Left cardiac atrium (tissue), 4 donors: ENCODE measurements at regions not wholly inside any gene's neighbourhood (a gene's known extent, or its start where the extent isn't known, plus 50 kb on each side); places are given as distances from the start of the nearest gene placed in this dataset.
"Not testable (repeated sequence)": the region's sequence is repeated elsewhere in the genome, so short reads cannot be mapped to it uniquely, and the experiment has no call there.

ENCODE experiments used
- ATAC-seq, 2 donors: fragments of 200-7000 bp; cut with Tn5 transposase; one replicate each; pipeline ENCODE4 v1.9.1; 2020; ENCODE audit warnings: mild to moderate bottlenecking in 2 of 2, moderate library complexity in 2 of 2
- DNase-seq: peaks from one replicate; pipeline ENCODE4 v3.0.0-alpha.2; 2020
- intact Hi-C, 2 donors: fragments of 100-400 bp; cut with DNase I; formaldehyde crosslinking; loops; one replicate each; pipeline versions ENCODE4 v1.14.1 to v1.15.1; 2022 to 2023
- donor health status: DM: no; HTN: yes; CAD: no.
- donor health status: DM: no; HTN: yes; CAD: no; lungs with severe emphysema.
- donor health status: DM: yes; HTN: yes; CAD: no.
- donor health status: Dilated cardiomyopathy.

DNA sequence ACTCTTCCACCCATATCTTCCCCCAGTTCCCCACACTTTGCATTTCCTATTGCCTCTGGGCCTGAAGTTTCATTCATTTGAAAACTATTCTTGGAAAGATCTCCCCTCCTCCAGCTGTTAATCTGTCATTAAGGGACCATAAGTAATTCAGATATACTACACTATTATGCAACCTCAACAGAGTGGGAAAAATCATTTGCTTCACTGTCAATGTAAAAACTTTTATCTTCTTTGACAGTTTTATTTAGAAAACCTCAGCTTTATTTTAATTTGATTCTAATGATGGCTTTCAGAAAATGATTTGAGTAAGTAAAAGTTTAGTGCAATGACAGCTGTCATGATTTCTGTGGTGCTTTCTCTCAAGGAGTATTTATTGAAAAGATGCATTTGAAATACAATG lies 435.3 kb upstream of the KCNMB2 start:
- ATAC-seq (no peak), DNase-seq (no peak)
- intact Hi-C loops: no loop called here

DNA sequence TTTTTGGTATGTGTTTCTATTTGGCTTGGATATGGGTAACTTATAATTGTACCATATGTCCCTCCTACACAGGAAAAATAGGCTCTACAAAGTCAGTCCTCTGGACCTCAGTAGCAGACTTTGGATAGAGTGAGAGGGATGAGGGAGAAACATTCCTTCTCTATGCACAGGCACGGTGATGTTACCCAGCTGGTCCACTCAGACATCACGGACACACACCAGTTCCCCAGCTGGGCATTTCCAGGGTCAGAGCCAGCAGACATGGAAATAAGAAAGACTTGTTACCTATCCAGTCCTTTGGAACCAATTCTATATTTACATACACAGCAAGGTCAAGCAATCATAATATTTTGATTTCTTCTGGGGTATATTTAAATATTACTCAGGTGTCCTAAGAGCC lies 433.1 kb upstream of the KCNMB2 start:
- no peak for ATAC-seq
- DNase-seq: no peak
- intact Hi-C loops: no loop called here

GRCh38 chr3:178107804-178108203 lies 428.4 kb upstream of the KCNMB2 start:
- intact Hi-C loops: no loop called here
- DNase-seq (no peak), ATAC-seq (no peak)

GRCh38 chr3:178109691-178110090 lies 426.5 kb upstream of the KCNMB2 start:
- DNase-seq (no peak), ATAC-seq (no peak)
- intact Hi-C loops: no loop called here

DNA sequence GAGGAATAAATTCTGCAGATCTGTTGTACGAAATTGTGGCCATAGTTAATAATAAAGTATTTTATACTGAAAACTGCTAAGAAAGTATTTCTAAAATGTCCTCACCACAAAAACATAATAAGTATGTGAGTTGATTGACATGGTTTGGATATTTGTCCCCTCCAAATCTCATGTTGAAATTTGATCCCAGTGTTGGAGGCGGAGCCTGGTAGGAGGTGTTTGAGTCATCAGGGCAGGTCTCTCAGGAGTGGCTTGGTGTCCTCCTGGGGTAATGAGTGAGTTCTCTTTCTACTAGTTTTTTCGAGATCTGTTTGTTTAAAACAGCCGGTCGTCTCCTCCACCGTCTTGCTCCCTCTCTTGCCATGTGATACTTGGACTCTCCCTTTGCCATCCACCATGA lies 424.1 kb upstream of the KCNMB2 start:
- intact Hi-C loops: no loop called here
- DNase-seq: no peak
- no peak for ATAC-seq

GRCh38 chr3:178112552-178112951 lies 423.7 kb upstream of the KCNMB2 start:
- ATAC-seq: not testable (repeated sequence)

DNA sequence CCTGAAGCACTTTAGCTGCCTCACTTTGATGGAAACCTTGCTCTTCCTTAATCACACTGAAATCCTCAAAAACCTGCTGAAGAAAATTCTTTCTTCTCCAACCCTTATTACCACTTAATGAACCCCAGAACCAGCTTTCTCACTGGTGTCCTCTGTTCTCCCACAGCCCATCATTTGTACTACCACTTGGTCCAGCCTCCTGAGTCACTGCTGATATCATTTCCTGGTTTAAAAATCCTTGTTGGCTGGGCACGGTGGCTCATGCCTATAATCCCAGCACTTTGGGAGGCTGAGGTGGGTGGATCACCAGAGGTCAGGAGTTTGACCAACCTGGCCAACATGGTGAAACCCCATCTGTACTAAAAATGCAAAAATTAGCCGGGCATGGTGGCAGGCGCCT lies 418.6 kb upstream of the KCNMB2 start:
- no peak for ATAC-seq
- intact Hi-C loops: no loop called here
- no peak for DNase-seq

More at GRCh38 chr3:178112552-178112951, 423.7 kb upstream of the KCNMB2 start:
- intact Hi-C loops, DNase-seq: not testable (repeated sequence)

DNA sequence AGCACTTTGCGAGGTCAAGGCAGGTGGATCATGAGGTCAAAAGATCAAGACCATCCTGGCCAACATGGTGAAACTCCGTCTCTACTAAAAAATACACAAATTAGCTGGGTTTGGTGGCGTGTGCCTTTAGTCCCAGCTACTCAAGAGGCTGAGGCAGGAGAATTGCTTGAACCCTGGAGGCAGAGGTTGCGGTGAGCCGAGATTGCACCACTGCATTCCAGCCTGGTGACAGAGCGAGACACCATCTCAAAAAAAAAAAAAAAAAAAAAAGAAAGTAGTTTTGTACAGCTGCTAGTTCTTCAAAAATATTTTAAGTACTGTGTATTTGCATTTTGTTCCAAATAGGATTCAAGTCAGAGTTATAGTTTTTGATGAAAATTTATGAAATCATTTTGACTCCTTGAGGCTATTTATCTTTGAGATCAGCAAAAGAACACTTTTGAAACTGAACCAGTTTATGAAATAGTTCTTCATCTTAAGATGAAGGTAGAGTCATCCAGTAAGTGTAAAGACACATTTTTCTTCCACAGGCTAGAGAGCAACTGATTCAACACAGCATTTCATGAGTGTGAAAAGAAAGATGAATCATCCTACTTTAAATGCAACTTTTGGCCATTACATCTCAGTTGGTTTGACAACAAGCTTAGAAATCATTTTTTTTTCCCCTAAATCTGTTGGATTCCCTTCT lies 416.5 kb upstream of the KCNMB2 start:
- peak; percentile 19 for DNase-seq
- intact Hi-C loops, ATAC-seq: not testable (repeated sequence)

DNA sequence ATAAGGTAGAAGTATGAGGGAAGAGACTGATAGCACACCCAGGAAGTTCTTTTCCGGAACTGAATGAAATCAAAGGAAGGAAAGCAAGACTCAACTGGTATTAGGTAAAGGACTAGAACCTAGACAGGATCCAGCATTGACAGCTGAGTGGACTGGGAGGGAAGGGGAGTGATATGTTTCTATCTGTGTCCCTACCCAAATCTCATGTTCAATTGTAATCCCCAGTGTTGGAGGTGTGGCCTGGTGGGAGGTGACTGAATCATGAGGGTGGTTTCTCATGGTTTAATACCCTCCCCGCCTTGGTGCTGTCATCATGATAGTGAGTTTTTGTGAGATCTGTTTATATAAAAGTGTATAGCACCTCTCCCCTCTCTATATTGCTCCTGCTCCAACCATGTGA lies 415.9 kb upstream of the KCNMB2 start:
- no peak for DNase-seq
- no peak for ATAC-seq
- intact Hi-C loops: no loop called here

DNA sequence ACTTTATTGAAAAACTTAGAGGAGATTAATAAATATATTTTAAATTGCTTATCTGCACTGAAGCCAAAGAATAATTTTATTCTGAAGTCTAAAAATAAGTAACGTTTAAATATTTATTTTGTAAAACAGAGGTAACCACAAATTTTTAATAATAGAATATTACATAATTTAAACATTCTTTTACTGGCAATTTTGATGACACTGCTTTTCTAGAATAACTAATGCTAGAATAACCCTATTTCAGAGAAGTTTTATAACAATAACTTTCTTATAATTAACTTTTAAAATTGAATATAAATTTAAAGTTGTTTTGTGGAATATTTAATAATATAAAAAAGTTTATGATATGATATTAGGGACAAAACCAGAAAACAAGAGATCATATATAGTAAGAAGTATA lies 409.6 kb upstream of the KCNMB2 start:
- intact Hi-C loops: no loop called here
- no peak for ATAC-seq
- no peak for DNase-seq

GRCh38 chr3:178127221-178127620 lies 409.0 kb upstream of the KCNMB2 start:
- intact Hi-C loops: no loop called here
- ATAC-seq (no peak), DNase-seq (no peak)

GRCh38 chr3:178129109-178129508 lies 407.1 kb upstream of the KCNMB2 start:
- ATAC-seq: no peak
- no peak for DNase-seq
- intact Hi-C loops: no loop called here

DNA sequence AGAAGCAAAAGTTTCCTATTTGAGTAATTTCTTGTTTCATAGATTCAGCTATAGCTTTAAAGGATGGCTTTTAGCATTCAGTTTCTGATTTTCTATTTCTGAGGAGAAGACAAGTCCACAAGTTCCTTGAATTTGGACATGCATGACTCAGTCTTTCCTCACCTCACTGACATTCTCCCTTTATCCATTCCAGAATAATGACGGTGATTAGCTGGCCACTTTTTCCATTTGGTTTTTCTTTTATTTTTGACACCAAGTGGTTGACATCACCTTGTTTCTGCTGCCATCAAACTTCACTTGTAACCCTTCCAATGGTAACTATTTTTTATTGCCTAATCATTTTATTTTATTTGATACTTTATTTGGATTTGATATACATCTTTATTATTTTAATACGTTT lies 404.4 kb upstream of the KCNMB2 start:
- intact Hi-C loops: no loop called here
- ATAC-seq: peak in 1 of 2 donors; percentile 24
- no peak for DNase-seq

DNA sequence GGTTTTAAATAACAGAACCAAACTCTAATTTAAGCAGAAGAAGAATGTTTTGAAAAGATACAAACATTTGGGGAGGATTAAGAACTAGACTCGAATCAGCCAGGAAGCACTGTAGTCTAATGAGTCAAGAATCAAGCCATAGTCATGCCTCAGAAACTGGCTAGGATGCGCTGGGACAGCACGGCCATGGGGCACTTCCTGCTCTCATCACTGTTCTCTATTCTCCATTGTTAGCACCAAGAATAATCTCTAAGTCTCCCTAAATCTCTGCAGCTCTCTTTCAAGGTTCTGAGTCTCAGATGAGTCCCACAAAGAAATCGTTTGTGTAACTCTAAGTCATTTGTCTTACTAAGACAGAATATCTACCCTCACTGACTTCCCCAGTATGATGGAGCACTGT lies 399.0 kb upstream of the KCNMB2 start:
- no peak for DNase-seq
- intact Hi-C loops: no loop called here
- ATAC-seq: no peak

- intact Hi-C loops: no loop called here
- ATAC-seq (no peak), DNase-seq (no peak)
These were observed 398.4 kb upstream of the KCNMB2 start for GRCh38 chr3:178137831-178138230.

DNA sequence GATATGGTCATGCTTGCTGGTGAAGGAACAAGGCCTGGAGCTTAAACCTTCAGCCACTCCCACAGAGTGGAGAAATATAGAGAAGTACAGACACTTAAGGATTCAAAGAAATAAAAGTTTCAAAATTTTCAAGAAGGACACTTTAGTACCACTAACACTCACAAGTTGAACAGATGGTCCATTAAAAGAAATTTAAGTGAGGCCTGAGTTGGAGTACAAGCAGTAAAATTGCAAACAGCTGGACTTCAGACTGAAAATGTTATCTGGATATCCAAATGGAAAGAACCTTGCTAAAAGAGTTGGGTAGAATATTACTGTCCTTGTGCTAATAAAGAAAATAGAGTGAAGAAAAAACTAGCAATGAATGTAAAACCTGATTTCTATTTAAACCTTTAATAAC lies 397.1 kb upstream of the KCNMB2 start:
- no peak for ATAC-seq
- intact Hi-C loops: no loop called here
- DNase-seq: no peak

DNA sequence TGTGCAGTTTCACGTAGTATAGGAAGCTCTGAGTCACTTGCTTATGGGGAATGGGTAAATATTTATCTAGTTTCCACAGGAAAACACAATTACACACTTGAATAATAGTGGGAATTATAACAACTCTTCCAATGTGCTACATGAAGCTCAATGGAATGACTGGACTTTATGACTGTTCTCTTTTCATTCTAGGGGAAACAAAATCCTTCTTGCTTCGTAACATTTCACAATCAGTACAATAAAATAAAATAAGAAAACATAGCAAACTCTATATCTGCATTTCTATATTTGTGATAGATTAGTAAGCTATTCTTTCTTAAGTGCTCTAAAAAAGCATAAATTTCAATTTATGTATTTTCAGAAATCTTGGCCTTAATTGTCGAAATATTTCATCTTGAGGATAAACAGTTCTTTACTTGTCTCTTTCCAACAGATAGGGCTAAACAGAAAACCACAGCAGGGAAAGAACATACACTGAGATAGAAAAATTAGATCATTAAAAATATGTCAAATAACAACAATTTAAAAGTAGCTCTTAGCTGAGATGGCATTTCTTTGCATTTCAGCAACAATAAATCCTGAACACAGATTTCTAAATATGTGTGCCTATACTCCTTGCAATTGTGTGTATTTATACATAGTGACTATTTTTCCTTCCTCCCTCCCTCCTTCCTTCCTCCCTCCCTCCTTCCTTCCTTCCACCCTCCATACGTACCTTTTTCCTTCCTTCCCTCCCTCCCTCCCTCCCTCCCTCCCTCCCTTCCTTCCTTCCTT lies 395.5 kb upstream of the KCNMB2 start:
- ATAC-seq: no peak
- intact Hi-C loops: no loop called here
- DNase-seq: no peak

DNA sequence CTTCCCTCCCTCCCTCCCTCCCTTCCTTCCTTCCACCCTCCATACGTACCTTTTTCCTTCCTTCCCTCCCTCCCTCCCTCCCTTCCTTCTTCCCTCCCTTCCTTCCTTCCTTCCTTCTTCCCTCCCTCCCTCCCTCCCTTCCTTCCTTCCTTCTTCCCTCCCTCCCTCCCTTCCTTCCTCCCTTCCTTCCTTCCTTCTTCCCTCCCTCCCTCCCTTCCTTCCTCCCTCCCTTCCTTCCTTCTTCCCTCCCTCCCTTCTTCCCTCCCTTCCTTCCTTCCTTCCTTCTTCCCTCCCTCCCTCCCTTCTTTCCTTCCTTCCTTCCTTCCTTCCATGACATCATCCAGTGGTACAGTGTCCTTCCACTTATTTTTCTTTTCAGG lies 394.9 kb upstream of the KCNMB2 start:
- DNase-seq, ATAC-seq, intact Hi-C loops: not testable (repeated sequence)

DNA sequence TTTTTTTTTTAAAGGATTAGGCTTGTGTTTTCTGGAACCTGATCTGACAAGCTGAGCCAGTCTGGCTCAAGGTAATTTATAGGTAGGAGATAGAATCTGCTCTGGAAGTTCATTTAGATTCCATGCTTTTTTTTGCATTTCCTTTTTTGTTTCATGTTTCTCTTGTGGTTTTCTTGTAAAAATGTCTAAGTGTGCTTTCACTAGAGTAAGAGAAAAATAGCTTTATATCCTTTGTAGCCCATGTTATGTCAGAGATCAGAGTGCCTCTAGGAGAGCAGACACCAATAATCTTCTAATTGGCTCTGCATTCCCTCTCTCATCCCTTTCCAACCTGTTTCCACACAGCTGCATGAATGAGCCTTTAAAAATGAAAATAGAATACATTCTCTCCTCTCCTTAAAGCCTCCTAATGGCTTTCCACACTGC lies 389.8 kb upstream of the KCNMB2 start:
- DNase-seq (no peak), ATAC-seq (no peak)
- intact Hi-C loops: no loop called here

DNA sequence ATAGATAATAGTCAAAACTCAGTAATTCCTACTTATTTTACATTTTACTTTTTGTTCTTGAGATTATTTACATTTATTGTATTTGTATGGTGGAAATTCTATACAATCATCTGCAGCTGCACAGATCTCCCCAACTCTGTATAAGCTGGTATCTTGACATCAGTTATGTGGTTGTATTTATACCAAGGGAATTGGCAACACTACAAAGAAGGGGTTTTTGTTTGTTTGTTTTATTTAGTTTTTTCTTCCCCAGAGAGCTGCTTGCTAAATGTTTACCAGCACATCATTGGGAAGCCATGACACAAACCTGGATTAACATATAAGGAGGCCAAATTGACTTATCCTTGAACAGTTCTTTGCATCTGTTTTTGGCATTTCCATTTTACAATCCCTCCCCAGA lies 389.2 kb upstream of the KCNMB2 start:
- DNase-seq: no peak
- no peak for ATAC-seq
- intact Hi-C loops: no loop called here
